ENCODE measurements at regions not wholly inside any gene's neighbourhood (a gene's known extent, or its start where the extent isn't known, plus 50 kb on each side); places are given as distances from the start of the nearest gene placed in this dataset.

- Histone ChIP-seq H3K4me1 (ENCODE audit: control insufficient read depth, extremely low read depth, insufficient read depth, low read length) (no peaks in the 10 kb centered on the region), H3K27me3 (ENCODE audit: control insufficient read depth, extremely low read depth, insufficient read depth, low read length) (no peaks in the 10 kb centered on the region), H3K4me3 (ENCODE audit: control insufficient read depth in 2 of 3, extremely low read depth in 1 of 3, insufficient read depth in 2 of 3, low read depth in 1 of 3, low read length in 3 of 3) (no peak overlapping the region), H3K9ac (ENCODE audit: control insufficient read depth, extremely low read depth, insufficient read depth, low read length) (no peak overlapping the region), H3K9me1 (ENCODE audit: control insufficient read depth, extremely low read depth, insufficient read depth, low read length) (no peaks in the 10 kb centered on the region), H3K9me3 (ENCODE audit: control insufficient read depth, low read depth, low read length) (no peaks in the 10 kb centered on the region), H3K27ac (ENCODE audit: control insufficient read depth, insufficient read depth, low read length) (no peak overlapping the region), H3K36me3 (ENCODE audit: control insufficient read depth in 2 of 2, extremely low read depth in 1 of 2, insufficient read depth in 2 of 2, low read length in 2 of 2) (no peaks in the 10 kb centered on the region), H2AFZ (ENCODE audit: control insufficient read depth, low read length) (no peak overlapping the region), H3K79me2 (ENCODE audit: control insufficient read depth, insufficient read depth, low read length) (no peaks in the 10 kb centered on the region), H3K4me2 (ENCODE audit: control insufficient read depth, extremely low read depth, insufficient read depth, low read depth, low read length) (no peak overlapping the region), H4K20me1 (ENCODE audit: control insufficient read depth, extremely low read depth, insufficient read depth, low read length) (no peaks in the 10 kb centered on the region)
- FAIRE-seq (no peak), DNase-seq (ENCODE audit: low read depth, low spot score) (no peak)
- dilution Hi-C loops (cut with MboI; ENCODE audit: extremely low pct_ligation_motif_present, low sequenced_read_pairs) = no loop called here
- no peak for TF ChIP-seq EZH2 (IDR thresholded peaks at IDR 0.05; ENCODE audit: low read length)
- no peak for TF ChIP-seq CTCF (optimal IDR thresholded peaks at IDR 0.05 in 1 of 3, IDR thresholded peaks at IDR 0.05 in 1 of 3, conservative IDR thresholded peaks at IDR 0.05 in 1 of 3; ENCODE audit: extremely low read depth in 1 of 3, insufficient read depth in 2 of 3, low read length in 3 of 3)
Observed at GRCh38 chr11:44488165-44488965, 77.1 kb upstream of the CD82 start.

- Histone ChIP-seq H3K79me2 (ENCODE audit: control insufficient read depth, insufficient read depth, low read length) (no peaks in the 10 kb centered on the region), H2AFZ (ENCODE audit: control insufficient read depth, low read length) (no peak overlapping the region), H3K9me1 (ENCODE audit: control insufficient read depth, extremely low read depth, insufficient read depth, low read length) (no peaks in the 10 kb centered on the region), H3K27me3 (ENCODE audit: control insufficient read depth, extremely low read depth, insufficient read depth, low read length) (peaks cover 9% of the 10 kb centered on the region), H3K9ac (ENCODE audit: control insufficient read depth, extremely low read depth, insufficient read depth, low read length) (no peak overlapping the region), H3K27ac (ENCODE audit: control insufficient read depth, insufficient read depth, low read length) (no peak overlapping the region), H3K4me3 (ENCODE audit: control insufficient read depth in 2 of 3, extremely low read depth in 1 of 3, insufficient read depth in 2 of 3, low read depth in 1 of 3, low read length in 3 of 3) (no peak overlapping the region), H3K4me1 (ENCODE audit: control insufficient read depth, extremely low read depth, insufficient read depth, low read length) (no peaks in the 10 kb centered on the region), H3K36me3 (ENCODE audit: control insufficient read depth in 2 of 2, extremely low read depth in 1 of 2, insufficient read depth in 2 of 2, low read length in 2 of 2) (no peaks in the 10 kb centered on the region), H4K20me1 (ENCODE audit: control insufficient read depth, extremely low read depth, insufficient read depth, low read length) (no peaks in the 10 kb centered on the region), H3K4me2 (ENCODE audit: control insufficient read depth, extremely low read depth, insufficient read depth, low read depth, low read length) (no peak overlapping the region), H3K9me3 (ENCODE audit: control insufficient read depth, low read depth, low read length) (no peaks in the 10 kb centered on the region)
- DNase-seq (ENCODE audit: low read depth, low spot score) = no peak
- dilution Hi-C loops (cut with MboI; ENCODE audit: extremely low pct_ligation_motif_present, low sequenced_read_pairs) = no loop called here
- TF ChIP-seq CTCF (optimal IDR thresholded peaks at IDR 0.05 in 1 of 3, IDR thresholded peaks at IDR 0.05 in 1 of 3, conservative IDR thresholded peaks at IDR 0.05 in 1 of 3; ENCODE audit: extremely low read depth in 1 of 3, insufficient read depth in 2 of 3, low read length in 3 of 3) = no peak
- no peak for TF ChIP-seq EZH2 (IDR thresholded peaks at IDR 0.05; ENCODE audit: low read length)
- FAIRE-seq = no peak
Observed at GRCh38 chr11:44493383-44493782, 72.1 kb upstream of the CD82 start.
